Kidney capillary endothelial cell (primary cell): ENCODE measurements at regions not wholly inside any gene's neighbourhood (a gene's known extent, or its start where the extent isn't known, plus 50 kb on each side); places are given as distances from the start of the nearest gene placed in this dataset.
"Not testable (repeated sequence)": the region's sequence is repeated elsewhere in the genome, so short reads cannot be mapped to it uniquely, and the experiment has no call there.

Experiments
- DNase-seq: peaks from one replicate; pipeline ENCODE4 v3.0.0-alpha.2; 2018; ENCODE audit warnings: low spot score

GRCh38 chr10:2543142-2543886 lies 524.0 kb upstream of the PFKP start:
- no peak for DNase-seq

GRCh38 chr10:2541176-2541575 lies 526.2 kb upstream of the PFKP start:
- no peak for DNase-seq

- DNase-seq, result no peak
Observed at GRCh38 chr10:2529945-2530344, 537.4 kb upstream of the PFKP start.

- no peak for DNase-seq
Observed at GRCh38 chr10:2525781-2526180, 541.6 kb upstream of the PFKP start.

- DNase-seq, result no peak
Observed at GRCh38 chr10:2519139-2519538, 548.2 kb upstream of the PFKP start.

GRCh38 chr10:2509081-2509531 lies 558.2 kb upstream of the PFKP start:
- DNase-seq, result no peak

- not testable (repeated sequence) for DNase-seq
Observed at GRCh38 chr10:2501366-2501940, 565.9 kb upstream of the PFKP start.

- DNase-seq, result no peak
Observed at GRCh38 chr10:2494399-2494798, 572.9 kb upstream of the PFKP start.

GRCh38 chr10:2488446-2489005 lies 578.8 kb upstream of the PFKP start:
- no peak for DNase-seq

- no peak for DNase-seq
Observed at GRCh38 chr10:2487921-2488320, 579.4 kb upstream of the PFKP start.

- DNase-seq, result no peak
Observed at GRCh38 chr10:2478656-2479055, 588.7 kb upstream of the PFKP start.

GRCh38 chr10:2476812-2477553 lies 590.4 kb upstream of the PFKP start:
- DNase-seq, result no peak

GRCh38 chr10:2476218-2476811 lies 591.0 kb upstream of the PFKP start:
- DNase-seq, result no peak

- DNase-seq, result no peak
Observed at GRCh38 chr10:2475711-2476217, 591.6 kb upstream of the PFKP start.

GRCh38 chr10:2471811-2472210 lies 595.5 kb upstream of the PFKP start:
- no peak for DNase-seq

- no peak for DNase-seq
Observed at GRCh38 chr10:2469802-2470201, 597.5 kb upstream of the PFKP start.

- no peak for DNase-seq
Observed at GRCh38 chr10:2464483-2464882, 602.9 kb upstream of the PFKP start.

GRCh38 chr10:2463316-2463715 lies 604.0 kb upstream of the PFKP start:
- no peak for DNase-seq

GRCh38 chr10:2462581-2462980 lies 604.8 kb upstream of the PFKP start:
- DNase-seq, result no peak

- DNase-seq, result no peak
Observed at GRCh38 chr10:2460812-2461211, 606.5 kb upstream of the PFKP start.

- no peak for DNase-seq
Observed at GRCh38 chr10:2459713-2460112, 607.6 kb upstream of the PFKP start.

- DNase-seq, result no peak
Observed at GRCh38 chr10:2456834-2457233, 610.5 kb upstream of the PFKP start.
